Ishikawa (cell line): ENCODE measurements at regions not wholly inside any gene's neighbourhood (a gene's known extent, or its start where the extent isn't known, plus 50 kb on each side); places are given as distances from the start of the nearest gene placed in this dataset.

ENCODE experiments used
- CEBPB ChIP-seq: IDR thresholded peaks from 2 replicates; pipeline ENCODE4 v1.6.1; 2012
- CREB1 ChIP-seq: IDR thresholded peaks from 2 replicates; pipeline ENCODE4 v1.6.1; 2012; ENCODE audit warnings: low read depth
- EGR1 ChIP-seq: IDR thresholded peaks from 2 replicates; pipeline ENCODE4 v1.6.1; 2012
- EP300 ChIP-seq: IDR thresholded peaks from 2 replicates; pipeline ENCODE4 v1.6.1; 2012; ENCODE audit warnings: borderline replicate concordance
- FOXM1 ChIP-seq: IDR thresholded peaks from 2 replicates; pipeline ENCODE4 v1.6.1; 2012; ENCODE audit warnings: low read depth, borderline replicate concordance
- MAX ChIP-seq: IDR thresholded peaks from 2 replicates; pipeline ENCODE4 v1.6.1; 2012
- NFIC ChIP-seq: IDR thresholded peaks from 2 replicates; pipeline ENCODE4 v1.6.1; 2012
- RAD21 ChIP-seq: IDR thresholded peaks from 2 replicates; pipeline ENCODE4 v1.6.1; 2012; ENCODE audit warnings: low read depth
- REST ChIP-seq: IDR thresholded peaks from 2 replicates; pipeline ENCODE4 v1.6.1; 2012; ENCODE audit warnings: low read depth, mild to moderate bottlenecking
- TAF1 ChIP-seq: IDR thresholded peaks from 2 replicates; pipeline ENCODE4 v1.6.1; 2012; ENCODE audit warnings: low read depth, mild to moderate bottlenecking
- TCF12 ChIP-seq: IDR thresholded peaks from 2 replicates; pipeline ENCODE4 v1.6.1; 2012; ENCODE audit warnings: low read depth
- TEAD4 ChIP-seq: IDR thresholded peaks from 2 replicates; pipeline ENCODE4 v1.6.1; 2012
- USF1 ChIP-seq: IDR thresholded peaks from 2 replicates; pipeline ENCODE4 v1.6.1; 2012
- YY1 ChIP-seq: IDR thresholded peaks from 2 replicates; pipeline ENCODE4 v1.6.1; 2012; ENCODE audit warnings: low read depth
- ZBTB7A ChIP-seq: IDR thresholded peaks from 2 replicates; pipeline ENCODE4 v1.6.1; 2012; ENCODE audit warnings: low read depth

GRCh38 chr15:61798631-61799030 is 261.6 kb downstream of the VPS13C start:
- TF ChIP-seq EGR1 (no peak), RAD21 (no peak)

- no peak for TF ChIP-seq USF1
- no peak for TF ChIP-seq YY1
- TF ChIP-seq TEAD4 = no peak
- TF ChIP-seq FOXM1 = no peak
- TF ChIP-seq CEBPB = no peak
- TF ChIP-seq EGR1 = no peak
- TF ChIP-seq REST = no peak
- no peak for TF ChIP-seq TCF12
- TF ChIP-seq EP300 = no peak
Observed at GRCh38 chr15:61796056-61796455, 264.2 kb downstream of the VPS13C start.

- no peak for TF ChIP-seq YY1
- no peak for TF ChIP-seq USF1
- TF ChIP-seq CEBPB = no peak
- TF ChIP-seq TAF1 = no peak
- no peak for TF ChIP-seq NFIC
- TF ChIP-seq MAX = no peak
- no peak for TF ChIP-seq RAD21
- TF ChIP-seq EGR1 = no peak
- TF ChIP-seq ZBTB7A = no peak
- no peak for TF ChIP-seq TCF12
- no peak for TF ChIP-seq REST
- no peak for TF ChIP-seq FOXM1
- no peak for TF ChIP-seq EP300
- no peak for TF ChIP-seq CREB1
- TF ChIP-seq TEAD4 = no peak
Observed at GRCh38 chr15:61794881-61795280, 265.4 kb downstream of the VPS13C start.

GRCh38 chr15:61794276-61794675 is 266.0 kb downstream of the VPS13C start:
- TF ChIP-seq CEBPB (no peak), REST (no peak), YY1 (no peak), RAD21 (no peak), EP300 (no peak), TEAD4 (no peak), FOXM1 (no peak), USF1 (no peak), TAF1 (no peak), ZBTB7A (no peak), TCF12 (no peak), EGR1 (no peak), CREB1 (no peak), MAX (no peak), NFIC (no peak)

- TF ChIP-seq MAX (no peak), EGR1 (no peak), TCF12 (no peak), EP300 (no peak), NFIC (no peak), CEBPB (no peak)
Observed at GRCh38 chr15:61784734-61785133, 275.5 kb downstream of the VPS13C start.
